ENCODE measurements at regions not wholly inside any gene's neighbourhood (a gene's known extent, or its start where the extent isn't known, plus 50 kb on each side); places are given as distances from the start of the nearest gene placed in this dataset.

GRCh38 chr18:23384778-23385736 is 68.0 kb upstream of the RIOK3 start (continued):
- TF ChIP-seq HOMEZ (CRISPR knock-in tag; IDR thresholded peaks at IDR 0.05; ENCODE audit: low read depth), result peak; percentile 86; the same call in 1 of the 2 replicates
- TF ChIP-seq, protein P1, sequence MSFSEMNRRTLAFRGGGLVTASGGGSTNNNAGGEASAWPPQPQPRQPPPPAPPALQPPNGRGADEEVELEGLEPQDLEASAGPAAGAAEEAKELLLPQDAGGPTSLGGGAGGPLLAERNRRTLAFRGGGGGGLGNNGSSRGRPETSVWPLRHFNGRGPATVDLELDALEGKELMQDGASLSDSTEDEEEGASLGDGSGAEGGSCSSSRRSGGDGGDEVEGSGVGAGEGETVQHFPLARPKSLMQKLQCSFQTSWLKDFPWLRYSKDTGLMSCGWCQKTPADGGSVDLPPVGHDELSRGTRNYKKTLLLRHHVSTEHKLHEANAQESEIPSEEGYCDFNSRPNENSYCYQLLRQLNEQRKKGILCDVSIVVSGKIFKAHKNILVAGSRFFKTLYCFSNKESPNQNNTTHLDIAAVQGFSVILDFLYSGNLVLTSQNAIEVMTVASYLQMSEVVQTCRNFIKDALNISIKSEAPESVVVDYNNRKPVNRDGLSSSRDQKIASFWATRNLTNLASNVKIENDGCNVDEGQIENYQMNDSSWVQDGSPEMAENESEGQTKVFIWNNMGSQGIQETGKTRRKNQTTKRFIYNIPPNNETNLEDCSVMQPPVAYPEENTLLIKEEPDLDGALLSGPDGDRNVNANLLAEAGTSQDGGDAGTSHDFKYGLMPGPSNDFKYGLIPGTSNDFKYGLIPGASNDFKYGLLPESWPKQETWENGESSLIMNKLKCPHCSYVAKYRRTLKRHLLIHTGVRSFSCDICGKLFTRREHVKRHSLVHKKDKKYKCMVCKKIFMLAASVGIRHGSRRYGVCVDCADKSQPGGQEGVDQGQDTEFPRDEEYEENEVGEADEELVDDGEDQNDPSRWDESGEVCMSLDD (CRISPR knock-in tag; IDR thresholded peaks at IDR 0.05; ENCODE audit: borderline replicate concordance), result no peak; the same call in 1 of the 2 replicates
- TF ChIP-seq, protein P2, sequence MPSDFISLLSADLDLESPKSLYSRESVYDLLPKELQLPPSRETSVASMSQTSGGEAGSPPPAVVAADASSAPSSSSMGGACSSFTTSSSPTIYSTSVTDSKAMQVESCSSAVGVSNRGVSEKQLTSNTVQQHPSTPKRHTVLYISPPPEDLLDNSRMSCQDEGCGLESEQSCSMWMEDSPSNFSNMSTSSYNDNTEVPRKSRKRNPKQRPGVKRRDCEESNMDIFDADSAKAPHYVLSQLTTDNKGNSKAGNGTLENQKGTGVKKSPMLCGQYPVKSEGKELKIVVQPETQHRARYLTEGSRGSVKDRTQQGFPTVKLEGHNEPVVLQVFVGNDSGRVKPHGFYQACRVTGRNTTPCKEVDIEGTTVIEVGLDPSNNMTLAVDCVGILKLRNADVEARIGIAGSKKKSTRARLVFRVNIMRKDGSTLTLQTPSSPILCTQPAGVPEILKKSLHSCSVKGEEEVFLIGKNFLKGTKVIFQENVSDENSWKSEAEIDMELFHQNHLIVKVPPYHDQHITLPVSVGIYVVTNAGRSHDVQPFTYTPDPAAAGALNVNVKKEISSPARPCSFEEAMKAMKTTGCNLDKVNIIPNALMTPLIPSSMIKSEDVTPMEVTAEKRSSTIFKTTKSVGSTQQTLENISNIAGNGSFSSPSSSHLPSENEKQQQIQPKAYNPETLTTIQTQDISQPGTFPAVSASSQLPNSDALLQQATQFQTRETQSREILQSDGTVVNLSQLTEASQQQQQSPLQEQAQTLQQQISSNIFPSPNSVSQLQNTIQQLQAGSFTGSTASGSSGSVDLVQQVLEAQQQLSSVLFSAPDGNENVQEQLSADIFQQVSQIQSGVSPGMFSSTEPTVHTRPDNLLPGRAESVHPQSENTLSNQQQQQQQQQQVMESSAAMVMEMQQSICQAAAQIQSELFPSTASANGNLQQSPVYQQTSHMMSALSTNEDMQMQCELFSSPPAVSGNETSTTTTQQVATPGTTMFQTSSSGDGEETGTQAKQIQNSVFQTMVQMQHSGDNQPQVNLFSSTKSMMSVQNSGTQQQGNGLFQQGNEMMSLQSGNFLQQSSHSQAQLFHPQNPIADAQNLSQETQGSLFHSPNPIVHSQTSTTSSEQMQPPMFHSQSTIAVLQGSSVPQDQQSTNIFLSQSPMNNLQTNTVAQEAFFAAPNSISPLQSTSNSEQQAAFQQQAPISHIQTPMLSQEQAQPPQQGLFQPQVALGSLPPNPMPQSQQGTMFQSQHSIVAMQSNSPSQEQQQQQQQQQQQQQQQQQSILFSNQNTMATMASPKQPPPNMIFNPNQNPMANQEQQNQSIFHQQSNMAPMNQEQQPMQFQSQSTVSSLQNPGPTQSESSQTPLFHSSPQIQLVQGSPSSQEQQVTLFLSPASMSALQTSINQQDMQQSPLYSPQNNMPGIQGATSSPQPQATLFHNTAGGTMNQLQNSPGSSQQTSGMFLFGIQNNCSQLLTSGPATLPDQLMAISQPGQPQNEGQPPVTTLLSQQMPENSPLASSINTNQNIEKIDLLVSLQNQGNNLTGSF (CRISPR knock-in tag; IDR thresholded peaks at IDR 0.05), result no peak
- TF ChIP-seq, protein P3, sequence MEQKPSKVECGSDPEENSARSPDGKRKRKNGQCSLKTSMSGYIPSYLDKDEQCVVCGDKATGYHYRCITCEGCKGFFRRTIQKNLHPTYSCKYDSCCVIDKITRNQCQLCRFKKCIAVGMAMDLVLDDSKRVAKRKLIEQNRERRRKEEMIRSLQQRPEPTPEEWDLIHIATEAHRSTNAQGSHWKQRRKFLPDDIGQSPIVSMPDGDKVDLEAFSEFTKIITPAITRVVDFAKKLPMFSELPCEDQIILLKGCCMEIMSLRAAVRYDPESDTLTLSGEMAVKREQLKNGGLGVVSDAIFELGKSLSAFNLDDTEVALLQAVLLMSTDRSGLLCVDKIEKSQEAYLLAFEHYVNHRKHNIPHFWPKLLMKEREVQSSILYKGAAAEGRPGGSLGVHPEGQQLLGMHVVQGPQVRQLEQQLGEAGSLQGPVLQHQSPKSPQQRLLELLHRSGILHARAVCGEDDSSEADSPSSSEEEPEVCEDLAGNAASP (CRISPR knock-in tag; IDR thresholded peaks at IDR 0.05; ENCODE audit: borderline replicate concordance), result peak; percentile 61; the same call in 1 of the 2 replicates
- TF ChIP-seq SKIL (CRISPR knock-in tag; IDR thresholded peaks at IDR 0.05; ENCODE audit: borderline replicate concordance), result peak; percentile 70
- TF ChIP-seq POLR2G (IDR thresholded peaks at IDR 0.05; ENCODE audit: low read depth, low read length), result 0 out of 2 replicates have a peak, but pooled peaks have one; percentile 41
- peak; percentile 79; the same call in 1 of the 2 replicates for TF ChIP-seq HIC2 (CRISPR knock-in tag; IDR thresholded peaks at IDR 0.05; ENCODE audit: low read depth)
- TF ChIP-seq, protein P4, sequence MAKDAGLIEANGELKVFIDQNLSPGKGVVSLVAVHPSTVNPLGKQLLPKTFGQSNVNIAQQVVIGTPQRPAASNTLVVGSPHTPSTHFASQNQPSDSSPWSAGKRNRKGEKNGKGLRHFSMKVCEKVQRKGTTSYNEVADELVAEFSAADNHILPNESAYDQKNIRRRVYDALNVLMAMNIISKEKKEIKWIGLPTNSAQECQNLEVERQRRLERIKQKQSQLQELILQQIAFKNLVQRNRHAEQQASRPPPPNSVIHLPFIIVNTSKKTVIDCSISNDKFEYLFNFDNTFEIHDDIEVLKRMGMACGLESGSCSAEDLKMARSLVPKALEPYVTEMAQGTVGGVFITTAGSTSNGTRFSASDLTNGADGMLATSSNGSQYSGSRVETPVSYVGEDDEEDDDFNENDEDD (CRISPR knock-in tag; IDR thresholded peaks at IDR 0.05; ENCODE audit: borderline replicate concordance), result peak; percentile 19; the same call in 1 of the 2 replicates
- no peak for TF ChIP-seq CCDC6 (CRISPR knock-in tag; IDR thresholded peaks at IDR 0.05)
